SU-DHL-6 (cell line): ENCODE measurements at regions not wholly inside any gene's neighbourhood (a gene's known extent, or its start where the extent isn't known, plus 50 kb on each side); places are given as distances from the start of the nearest gene placed in this dataset.

ENCODE experiments used
- H2AFZ ChIP-seq: fragments of 200-600 bp; sonication (generic); 2 replicates; pipeline ENCODE4 v1.6.1; 2014; ENCODE audit warnings: low read depth, mild to moderate bottlenecking, moderate library complexity, mixed read lengths, antibody characterized with exemption, low read length; ENCODE audit not compliant: severe bottlenecking
- H3F3A ChIP-seq: fragments of 200-600 bp; shearing (Covaris generic); 2 replicates; pipeline ENCODE4 v1.6.0; 2016; ENCODE audit warnings: antibody characterized with exemption, mild to moderate bottlenecking; ENCODE audit not compliant: insufficient read depth
- H3K27ac ChIP-seq: fragments of 200-600 bp; sonication (generic); 2 replicates; pipeline ENCODE4 v1.5.1; 2016; ENCODE audit warnings: low read depth, mild to moderate bottlenecking, low read length, moderate library complexity, mixed read lengths
- H3K27me3 ChIP-seq: fragments of 200-600 bp; sonication (generic), shearing (Covaris generic); 2 replicates; pipeline ENCODE4 v1.6.0; 2014; ENCODE audit warnings: mild to moderate bottlenecking, low read length
- H3K36me3 ChIP-seq: fragments of 200-600 bp; sonication (generic); 2 replicates; pipeline ENCODE4 v1.6.1; 2014; ENCODE audit warnings: mild to moderate bottlenecking, low read length, mixed read lengths
- H3K4me2 ChIP-seq: fragments of 300-600, 200-600 bp; shearing (Covaris generic), sonication (generic); 2 replicates; pipeline ENCODE4 v1.6.0; 2014; ENCODE audit warnings: low read length, low read depth, mild to moderate bottlenecking; ENCODE audit not compliant: poor library complexity, severe bottlenecking
- H3K4me3 ChIP-seq: fragments of 200-600 bp; sonication (generic); 2 replicates; pipeline ENCODE4 v1.5.1; 2014; ENCODE audit warnings: antibody characterized with exemption, low read length, mild to moderate bottlenecking, mixed read lengths; ENCODE audit not compliant: insufficient read depth, poor library complexity, severe bottlenecking
- H3K79me2 ChIP-seq: fragments of 200-600 bp; sonication (generic); 2 replicates; pipeline ENCODE4 v1.6.1; 2014; ENCODE audit warnings: mild to moderate bottlenecking, low read length, moderate library complexity; ENCODE audit not compliant: insufficient read depth
- H3K9ac ChIP-seq: fragments of 200-600 bp; sonication (generic); 2 replicates; pipeline ENCODE4 v1.7.0; 2014; ENCODE audit warnings: mild to moderate bottlenecking, low read length
- H3K9me2 ChIP-seq: fragments of 200-600 bp; sonication (generic); replicated peaks from 2 replicates; pipeline ENCODE4 v1.6.1; 2014; ENCODE audit warnings: low read length; ENCODE audit not compliant: insufficient read depth
- H3K9me3 ChIP-seq: fragments of 200-600 bp; sonication (generic); 2 replicates; pipeline ENCODE4 v1.6.1; 2014; ENCODE audit warnings: low read length, mixed read lengths; ENCODE audit not compliant: insufficient read depth
- H4K20me1 ChIP-seq: fragments of 200-600 bp; sonication (generic); 2 replicates; pipeline ENCODE4 v1.6.1; 2014; ENCODE audit warnings: low read depth, mild to moderate bottlenecking, antibody characterized with exemption, low read length, moderate library complexity, mixed read lengths
- CTCF ChIP-seq: fragments of 200-600 bp; sonication (generic); IDR thresholded peaks from one replicate; pipeline ENCODE4 v1.5.1; 2017; ENCODE audit warnings: antibody characterized with exemption, mild to moderate bottlenecking, low read length, moderate library complexity; ENCODE audit not compliant: insufficient read depth, poor library complexity, severe bottlenecking
- EZH2phosphoT487 ChIP-seq: fragments of 200-600 bp; sonication (generic), shearing (Covaris generic); conservative IDR thresholded peaks from 2 replicates; pipeline ENCODE4 v1.6.1; 2018; ENCODE audit warnings: mild to moderate bottlenecking, antibody characterized with exemption, low read length, moderate library complexity, mixed read lengths

- no peaks in the 10 kb centered on the region for H3K9me3 ChIP-seq
- H3K4me2 ChIP-seq: no peak overlapping the region
- H4K20me1 ChIP-seq: no peaks in the 10 kb centered on the region
- TF ChIP-seq CTCF (no peak), EZH2phosphoT487 (no peak)
- no peaks in the 10 kb centered on the region for H3K27me3 ChIP-seq
- no peaks in the 10 kb centered on the region for H3F3A ChIP-seq
- H3K4me3 ChIP-seq: no peak overlapping the region
- no peak overlapping the region for H3K9ac ChIP-seq
- no peak overlapping the region for H2AFZ ChIP-seq
- no peaks in the 10 kb centered on the region for H3K36me3 ChIP-seq
- no peaks in the 10 kb centered on the region for H3K79me2 ChIP-seq
- H3K9me2 ChIP-seq: no peaks in the 10 kb centered on the region
- no peak overlapping the region for H3K27ac ChIP-seq
Measured at GRCh38 chr21:38077569-38077968, 161.3 kb upstream of the KCNJ6 start.

- no peaks in the 10 kb centered on the region for H4K20me1 ChIP-seq
- no peaks in the 10 kb centered on the region for H3K9me3 ChIP-seq
- H3K27ac ChIP-seq: no peak overlapping the region
- TF ChIP-seq EZH2phosphoT487 (no peak), CTCF (no peak)
- H2AFZ ChIP-seq: no peak overlapping the region
- H3K4me3 ChIP-seq: no peak overlapping the region
- H3K79me2 ChIP-seq: no peaks in the 10 kb centered on the region
- H3K27me3 ChIP-seq: no peaks in the 10 kb centered on the region
- no peak overlapping the region for H3K4me2 ChIP-seq
- H3K36me3 ChIP-seq: no peaks in the 10 kb centered on the region
- no peaks in the 10 kb centered on the region for H3K9me2 ChIP-seq
- no peak overlapping the region for H3K9ac ChIP-seq
- no peaks in the 10 kb centered on the region for H3F3A ChIP-seq
Measured at GRCh38 chr21:38080888-38081287, 164.6 kb upstream of the KCNJ6 start.

DNA sequence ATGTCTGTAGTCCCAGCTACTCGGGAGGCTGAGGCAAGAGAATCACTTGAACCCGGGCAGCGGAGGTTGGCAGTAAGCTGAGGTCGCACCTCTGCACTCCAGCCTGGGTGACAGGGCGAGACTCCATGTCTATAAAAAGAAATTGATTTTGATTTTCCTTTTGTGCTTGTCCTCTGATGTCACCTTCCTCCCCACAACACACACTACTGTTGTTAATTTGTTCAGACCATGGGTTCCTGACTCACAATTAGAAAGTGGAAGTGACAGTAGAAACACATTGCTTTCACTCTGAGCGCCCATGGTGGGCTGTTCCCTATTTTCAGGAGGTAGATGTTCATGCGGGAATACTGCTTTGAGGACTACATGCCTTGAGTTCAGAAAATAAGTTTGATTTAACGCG is 165.5 kb upstream of the KCNJ6 start:
- no peaks in the 10 kb centered on the region for H3K9me2 ChIP-seq
- no peaks in the 10 kb centered on the region for H3K27me3 ChIP-seq
- no peaks in the 10 kb centered on the region for H3F3A ChIP-seq
- H3K9me3 ChIP-seq: no peaks in the 10 kb centered on the region
- H3K9ac ChIP-seq: no peak overlapping the region
- H3K4me2 ChIP-seq: no peak overlapping the region
- no peaks in the 10 kb centered on the region for H4K20me1 ChIP-seq
- H3K4me3 ChIP-seq: no peak overlapping the region
- TF ChIP-seq EZH2phosphoT487: no peak
- no peak for TF ChIP-seq CTCF
- H2AFZ ChIP-seq: no peak overlapping the region
- no peaks in the 10 kb centered on the region for H3K36me3 ChIP-seq
- no peaks in the 10 kb centered on the region for H3K79me2 ChIP-seq
- no peak overlapping the region for H3K27ac ChIP-seq
